CD14-positive monocyte (primary cell): ENCODE measurements at regions not wholly inside any gene's neighbourhood (a gene's known extent, or its start where the extent isn't known, plus 50 kb on each side); places are given as distances from the start of the nearest gene placed in this dataset.
"Not testable (repeated sequence)": the region's sequence is repeated elsewhere in the genome, so short reads cannot be mapped to it uniquely, and the experiment has no call there.

Source experiments
- DNase-seq, 3 donors: peaks; one replicate each; pipeline ENCODE4 v3.0.0-alpha.2; 2011 to 2022
- H2AFZ ChIP-seq: 2 replicates; pipeline ENCODE4 v1.6.0; 2012; ENCODE audit warnings: mild to moderate bottlenecking, low read depth, low read length, inconsistent platforms; ENCODE audit not compliant: insufficient read depth, poor library complexity, severe bottlenecking
- H3K27ac ChIP-seq, 2 donors: 1 replicate in 1 of 2; 2 replicates in 1 of 2; pipeline ENCODE4 v1.5.1; 2012 to 2013; ENCODE audit warnings: low read length in 2 of 2, control low read depth in 1 of 2, inconsistent platforms in 1 of 2, low read depth in 1 of 2, mild to moderate bottlenecking in 1 of 2
- H3K27me3 ChIP-seq, 2 donors: one replicate each; pipeline versions ENCODE4 v1.6.0 to v1.6.1; 2011 to 2013; ENCODE audit warnings: low read length in 2 of 2; ENCODE audit not compliant: control insufficient read depth in 2 of 2, insufficient read depth in 2 of 2
- H3K36me3 ChIP-seq, 2 donors: replicated peaks in 1 of 2; 1 replicate in 1 of 2; 2 replicates in 1 of 2; pipeline versions ENCODE4 v1.5.1 to v1.6.1; 2012 to 2013; ENCODE audit warnings: low read length in 2 of 2, control low read depth in 1 of 2, inconsistent platforms in 1 of 2, mild to moderate bottlenecking in 1 of 2; ENCODE audit not compliant: insufficient read depth in 2 of 2, control insufficient read depth in 1 of 2
- H3K4me1 ChIP-seq, 2 donors: 1 replicate in 1 of 2; 2 replicates in 1 of 2; pipeline versions ENCODE4 v1.5.1 to v1.6.1; 2012 to 2013; ENCODE audit warnings: low read length in 2 of 2, control low read depth in 1 of 2, inconsistent platforms in 1 of 2, mild to moderate bottlenecking in 1 of 2, moderate library complexity in 1 of 2; ENCODE audit not compliant: insufficient read depth in 2 of 2, control insufficient read depth in 1 of 2
- H3K4me2 ChIP-seq: replicated peaks from 2 replicates; pipeline ENCODE3; 2012; ENCODE audit warnings: low read length, moderate library complexity, mild to moderate bottlenecking; ENCODE audit not compliant: poor library complexity, severe bottlenecking; ENCODE audit errors: extremely low read depth
- H3K4me3 ChIP-seq, 3 experiments: fragments of 200-600 bp in 1 of 3; sonication (generic) in 1 of 3; replicated peaks in 1 of 3; 1 replicate in 2 of 3; 2 replicates in 1 of 3; pipeline ENCODE4 v1.5.1; 2011 to 2013; ENCODE audit warnings: low read length in 3 of 3, mild to moderate bottlenecking in 3 of 3, control low read depth in 2 of 3, low read depth in 2 of 3, inconsistent platforms in 1 of 3, moderate library complexity in 1 of 3
- H3K79me2 ChIP-seq: 2 replicates; pipeline ENCODE4 v1.6.0; 2012; ENCODE audit warnings: mild to moderate bottlenecking, control low read depth, inconsistent platforms, low read length, moderate library complexity; ENCODE audit not compliant: insufficient read depth
- H3K9ac ChIP-seq: 2 replicates; pipeline ENCODE4 v1.6.0; 2017; ENCODE audit warnings: low read length, mild to moderate bottlenecking; ENCODE audit not compliant: insufficient read depth, poor library complexity, severe bottlenecking
- H3K9me3 ChIP-seq, 2 donors: replicated peaks in 1 of 2; 1 replicate in 1 of 2; 2 replicates in 1 of 2; pipeline versions ENCODE4 v1.5.1 to v1.6.1; 2012 to 2013; ENCODE audit warnings: low read length in 2 of 2, control low read depth in 1 of 2; ENCODE audit not compliant: control insufficient read depth in 1 of 2, insufficient read depth in 1 of 2
- H4K20me1 ChIP-seq: 2 replicates; pipeline ENCODE4 v1.6.0; 2012; ENCODE audit warnings: mild to moderate bottlenecking, low read length, control low read depth, moderate library complexity; ENCODE audit not compliant: insufficient read depth
- H3K27ac Mint-ChIP-seq, 7 donors: one replicate each; pipeline ENCODE4 v1.8.0; 2020; ENCODE audit warnings: mild to moderate bottlenecking in 7 of 7, mixed read lengths in 7 of 7, moderate library complexity in 6 of 7, inconsistent platforms in 2 of 7
- H3K27me3 Mint-ChIP-seq, 3 donors: one replicate each; pipeline ENCODE4 v1.8.0; 2021 to 2022; ENCODE audit warnings: low read depth in 3 of 3, mild to moderate bottlenecking in 3 of 3, mixed read lengths in 3 of 3, moderate library complexity in 3 of 3, inconsistent platforms in 1 of 3
- H3K36me3 Mint-ChIP-seq, 2 donors: one replicate each; pipeline ENCODE4 v1.8.0; 2020; ENCODE audit warnings: mixed read lengths in 2 of 2, inconsistent platforms in 1 of 2, mild to moderate bottlenecking in 1 of 2
- H3K4me1 Mint-ChIP-seq: one replicate; pipeline ENCODE4 v1.8.0; 2020; ENCODE audit warnings: mild to moderate bottlenecking, mixed read lengths
- H3K4me3 Mint-ChIP-seq, 2 donors: one replicate each; pipeline ENCODE4 v1.8.0; 2020; ENCODE audit warnings: mild to moderate bottlenecking in 2 of 2, mixed read lengths in 2 of 2, moderate library complexity in 1 of 2
- H3K9me3 Mint-ChIP-seq, 7 donors: one replicate each; pipeline ENCODE4 v1.8.0; 2020 to 2022; ENCODE audit warnings: mixed read lengths in 7 of 7, mild to moderate bottlenecking in 6 of 7, moderate library complexity in 6 of 7, inconsistent platforms in 2 of 7
- CTCF ChIP-seq: fragments of 200-600 bp; IDR thresholded peaks from one replicate; pipeline ENCODE4 v1.8.0; 2022; ENCODE audit warnings: antibody characterized with exemption, mild to moderate bottlenecking
- WGBS: methylation state at CpG from one replicate; pipeline ENCODE4 v1.1.5; 2013; ENCODE audit warnings: missing lambda C conversion rate; ENCODE audit not compliant: insufficient coverage; 5-methylcytosine and 5-hydroxymethylcytosine counted together
- intact Hi-C, 2 donors: fragments of 100-400 bp; cut with micrococcal nuclease; formaldehyde crosslinking; loops; one replicate each; pipeline versions ENCODE4 v1.15.0 to v1.15.1; 2023

- TF ChIP-seq CTCF, result no peak
- Histone ChIP-seq H3K4me2 (no peak overlapping the region), H4K20me1 (no peaks in the 10 kb centered on the region), H3K9ac (no peak overlapping the region), H3K36me3 (no peaks in the 10 kb centered on the region), H3K79me2 (no peaks in the 10 kb centered on the region), H3K4me1 (peaks cover 0 to 1% of the 10 kb centered on the region in 2 donors), H3K27ac (no peak overlapping the region), H2AFZ (no peak overlapping the region), H3K9me3 (no peaks in the 10 kb centered on the region), H3K4me3 (no peak overlapping the region), H3K27me3 (no peaks in the 10 kb centered on the region)
- Mint-ChIP-seq H3K4me3 (no peak overlapping the region), H3K9me3 (peaks cover 0 to 6% (median 3%) of the 10 kb centered on the region in 7 donors), H3K36me3 (no peaks in the 10 kb centered on the region), H3K4me1 (peaks cover under 1% of the 10 kb centered on the region), H3K27ac (peak overlapping the region in 1 of 7 donors; percentile 15), H3K27me3 (peaks cover 0 to 2% (median 0%) of the 10 kb centered on the region in 3 donors)
- DNase-seq, result no peak
- 100% methylated on average over 2 of the region's 3 CpGs for WGBS
- intact Hi-C loops, result no loop called here
Measured at GRCh38 chr1:117740496-117740895, 134.6 kb downstream of the TENT5C start.

DNA sequence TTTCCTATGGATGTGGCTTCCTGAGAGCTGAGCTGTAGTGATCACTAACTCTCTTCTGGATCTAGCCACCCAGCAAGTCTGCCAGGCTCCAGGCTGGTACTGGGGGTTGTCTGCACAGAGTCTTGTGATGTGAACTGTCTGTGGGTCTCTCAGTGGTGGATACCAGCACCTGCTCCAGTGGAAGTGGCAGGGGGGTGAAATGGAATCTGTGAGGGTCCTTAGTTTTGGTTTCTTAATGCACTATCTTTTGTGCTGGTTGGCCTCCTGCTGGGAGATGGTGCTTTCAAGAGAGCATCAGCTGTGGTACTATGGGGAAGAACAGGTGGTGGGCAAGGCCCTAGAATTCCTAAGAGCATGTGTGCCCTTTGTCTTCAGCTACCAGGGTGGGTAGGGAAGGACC lies 140.7 kb downstream of the TENT5C start:
- H3K36me3 ChIP-seq, H2AFZ ChIP-seq, DNase-seq, H4K20me1 ChIP-seq, H3K27ac ChIP-seq, H3K4me1 Mint-ChIP-seq, H3K9ac ChIP-seq, intact Hi-C loops, H3K27me3 ChIP-seq, H3K4me3 Mint-ChIP-seq, H3K27ac Mint-ChIP-seq, H3K4me1 ChIP-seq, H3K36me3 Mint-ChIP-seq, H3K4me2 ChIP-seq, H3K4me3 ChIP-seq, H3K27me3 Mint-ChIP-seq, H3K79me2 ChIP-seq: not testable (repeated sequence)
- H3K9me3 ChIP-seq, result peaks cover 0 to 14% of the 10 kb centered on the region in 2 donors
- H3K9me3 Mint-ChIP-seq, result peaks cover 4 to 17% (median 12%) of the 10 kb centered on the region in 7 donors
